ENCODE measurements at regions not wholly inside any gene's neighbourhood (a gene's known extent, or its start where the extent isn't known, plus 50 kb on each side); places are given as distances from the start of the nearest gene placed in this dataset.

- peaks cover 17% of the 10 kb centered on the region for H3K4me1 Mint-ChIP-seq (ENCODE audit: unreplicated experiment)
- H3K27me3 Mint-ChIP-seq, result no peaks in the 10 kb centered on the region
- TF ChIP-seq, protein P1, sequence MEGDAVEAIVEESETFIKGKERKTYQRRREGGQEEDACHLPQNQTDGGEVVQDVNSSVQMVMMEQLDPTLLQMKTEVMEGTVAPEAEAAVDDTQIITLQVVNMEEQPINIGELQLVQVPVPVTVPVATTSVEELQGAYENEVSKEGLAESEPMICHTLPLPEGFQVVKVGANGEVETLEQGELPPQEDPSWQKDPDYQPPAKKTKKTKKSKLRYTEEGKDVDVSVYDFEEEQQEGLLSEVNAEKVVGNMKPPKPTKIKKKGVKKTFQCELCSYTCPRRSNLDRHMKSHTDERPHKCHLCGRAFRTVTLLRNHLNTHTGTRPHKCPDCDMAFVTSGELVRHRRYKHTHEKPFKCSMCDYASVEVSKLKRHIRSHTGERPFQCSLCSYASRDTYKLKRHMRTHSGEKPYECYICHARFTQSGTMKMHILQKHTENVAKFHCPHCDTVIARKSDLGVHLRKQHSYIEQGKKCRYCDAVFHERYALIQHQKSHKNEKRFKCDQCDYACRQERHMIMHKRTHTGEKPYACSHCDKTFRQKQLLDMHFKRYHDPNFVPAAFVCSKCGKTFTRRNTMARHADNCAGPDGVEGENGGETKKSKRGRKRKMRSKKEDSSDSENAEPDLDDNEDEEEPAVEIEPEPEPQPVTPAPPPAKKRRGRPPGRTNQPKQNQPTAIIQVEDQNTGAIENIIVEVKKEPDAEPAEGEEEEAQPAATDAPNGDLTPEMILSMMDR (conservative IDR thresholded peaks at IDR 0.05), result no peak
- no peak overlapping the region for H3K4me3 Mint-ChIP-seq
- no peak for DNase-seq (ENCODE audit: extremely low spot score, unreplicated experiment)
- H3K27ac Mint-ChIP-seq, result no peak overlapping the region
- H3K9me3 Mint-ChIP-seq, result peaks cover 6% of the 10 kb centered on the region
- no peaks in the 10 kb centered on the region for H3K36me3 Mint-ChIP-seq
These were observed 214.1 kb upstream of the PLEKHG7 start for GRCh38 chr12:92488735-92489134.

GRCh38 chr12:92487138-92487485 is 215.7 kb upstream of the PLEKHG7 start:
- H3K27ac Mint-ChIP-seq, result no peak overlapping the region
- DNase-seq (ENCODE audit: extremely low spot score, unreplicated experiment), result no peak
- no peaks in the 10 kb centered on the region for H3K27me3 Mint-ChIP-seq
- TF ChIP-seq, protein P1 (conservative IDR thresholded peaks at IDR 0.05), result no peak
- no peak overlapping the region for H3K4me3 Mint-ChIP-seq
- H3K4me1 Mint-ChIP-seq (ENCODE audit: unreplicated experiment), result peaks cover 17% of the 10 kb centered on the region
- peaks cover 6% of the 10 kb centered on the region for H3K9me3 Mint-ChIP-seq
- no peaks in the 10 kb centered on the region for H3K36me3 Mint-ChIP-seq

- H3K27me3 Mint-ChIP-seq, result no peaks in the 10 kb centered on the region
- TF ChIP-seq, protein P1 (conservative IDR thresholded peaks at IDR 0.05), result no peak
- H3K36me3 Mint-ChIP-seq, result no peaks in the 10 kb centered on the region
- peaks cover 6% of the 10 kb centered on the region for H3K9me3 Mint-ChIP-seq
- H3K27ac Mint-ChIP-seq, result no peak overlapping the region
- DNase-seq (ENCODE audit: extremely low spot score, unreplicated experiment), result no peak
- peaks cover 17% of the 10 kb centered on the region for H3K4me1 Mint-ChIP-seq (ENCODE audit: unreplicated experiment)
- H3K4me3 Mint-ChIP-seq, result no peak overlapping the region
These were observed 216.2 kb upstream of the PLEKHG7 start for GRCh38 chr12:92486443-92487137.

DNA sequence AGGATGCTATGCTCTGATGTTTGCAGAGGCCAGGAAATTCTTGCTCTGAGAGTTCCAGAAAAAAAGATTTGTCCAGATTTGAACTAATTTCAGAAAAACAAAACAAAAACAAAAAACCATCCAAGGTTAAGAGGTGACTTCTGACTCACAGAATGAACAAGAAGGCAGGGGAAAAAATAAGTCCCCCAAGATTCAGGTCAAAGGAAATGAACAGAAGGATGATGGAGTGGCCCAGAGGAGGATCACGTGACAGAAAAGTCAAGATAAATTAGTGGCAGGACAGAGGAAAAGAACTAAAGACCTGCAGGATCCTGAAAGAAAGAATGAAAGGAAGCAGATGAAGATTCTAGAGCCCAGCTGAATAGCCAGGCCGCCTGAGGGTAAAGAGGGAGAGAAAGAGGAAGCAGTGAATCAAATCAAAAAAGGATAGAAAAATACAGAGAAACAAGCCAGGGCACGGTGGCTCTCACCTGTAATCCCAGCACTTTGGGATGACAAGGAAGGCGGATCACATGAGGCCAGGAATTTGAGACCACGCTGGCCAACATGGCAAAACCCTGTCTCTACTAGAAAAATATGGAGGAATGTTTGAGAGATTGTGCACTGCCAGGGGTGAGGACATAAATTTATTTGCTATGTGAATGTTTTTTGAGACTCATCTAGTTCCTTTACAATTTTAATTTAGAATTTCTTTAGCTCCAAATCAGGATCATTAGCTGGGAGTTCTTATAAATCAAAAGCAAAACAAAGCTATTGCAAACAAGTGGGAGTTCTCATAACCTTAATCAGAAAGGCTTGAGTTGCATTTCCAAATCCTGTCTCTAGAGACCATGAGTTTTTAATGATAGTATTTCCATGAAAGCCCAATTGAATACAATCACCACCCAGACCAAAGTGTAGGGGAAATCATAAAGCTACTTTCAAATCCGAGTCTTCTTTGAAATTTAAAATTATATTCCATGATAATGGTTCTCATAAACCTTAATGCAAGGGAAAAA is 217.1 kb upstream of the PLEKHG7 start:
- peaks cover 6% of the 10 kb centered on the region for H3K9me3 Mint-ChIP-seq
- no peaks in the 10 kb centered on the region for H3K27me3 Mint-ChIP-seq
- peaks cover 17% of the 10 kb centered on the region for H3K4me1 Mint-ChIP-seq (ENCODE audit: unreplicated experiment)
- TF ChIP-seq, protein P1 (conservative IDR thresholded peaks at IDR 0.05), result no peak
- H3K36me3 Mint-ChIP-seq, result no peaks in the 10 kb centered on the region
- no peak for DNase-seq (ENCODE audit: extremely low spot score, unreplicated experiment)
- H3K27ac Mint-ChIP-seq, result no peak overlapping the region
- H3K4me3 Mint-ChIP-seq, result no peak overlapping the region

GRCh38 chr12:92482599-92482998 is 220.2 kb upstream of the PLEKHG7 start:
- TF ChIP-seq, protein P1 (conservative IDR thresholded peaks at IDR 0.05), result no peak
- Mint-ChIP-seq H3K36me3 (no peaks in the 10 kb centered on the region), H3K27me3 (no peaks in the 10 kb centered on the region), H3K27ac (no peak overlapping the region), H3K4me3 (no peak overlapping the region), H3K9me3 (peaks cover 6% of the 10 kb centered on the region), H3K4me1 (ENCODE audit: unreplicated experiment) (peaks cover 17% of the 10 kb centered on the region)
- no peak for DNase-seq (ENCODE audit: extremely low spot score, unreplicated experiment)

Measured in type B pancreatic cell (in vitro differentiated cells).